ENCODE measurements at regions not wholly inside any gene's neighbourhood (a gene's known extent, or its start where the extent isn't known, plus 50 kb on each side); places are given as distances from the start of the nearest gene placed in this dataset.

DNA sequence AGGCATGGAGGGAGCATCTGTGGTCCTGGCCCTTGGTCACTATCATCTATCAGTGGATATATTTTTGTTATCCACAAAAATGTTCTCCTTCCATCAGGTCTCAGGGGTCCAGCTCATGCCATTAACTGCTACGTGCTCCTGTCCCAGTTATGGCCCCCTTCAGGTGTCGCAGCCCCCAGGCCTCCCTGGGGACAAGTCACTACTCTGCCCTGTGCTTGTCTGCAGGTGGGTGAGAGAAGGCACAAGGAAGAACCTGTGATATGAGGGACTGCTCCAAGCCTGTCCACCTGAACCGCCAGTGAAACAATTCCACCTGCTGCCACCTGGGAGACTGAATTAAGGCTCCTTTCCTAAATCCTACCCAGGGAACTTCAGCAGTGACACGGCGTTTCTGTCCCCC, 229.6 kb upstream of the ID2 start:
- TF ChIP-seq ZNF324 (CRISPR knock-in tag; IDR thresholded peaks at IDR 0.05) (no peak), SREBF1 (IDR thresholded peaks at IDR 0.05; ENCODE audit: borderline replicate concordance, low read depth, low read length) (no peak), POLR2A (conservative IDR thresholded peaks at IDR 0.05) (no peak), ZFX (CRISPR knock-in tag; IDR thresholded peaks at IDR 0.05) (no peak), HDAC8 (tag; IDR thresholded peaks at IDR 0.05) (no peak)
- TF ChIP-seq, protein P1, sequence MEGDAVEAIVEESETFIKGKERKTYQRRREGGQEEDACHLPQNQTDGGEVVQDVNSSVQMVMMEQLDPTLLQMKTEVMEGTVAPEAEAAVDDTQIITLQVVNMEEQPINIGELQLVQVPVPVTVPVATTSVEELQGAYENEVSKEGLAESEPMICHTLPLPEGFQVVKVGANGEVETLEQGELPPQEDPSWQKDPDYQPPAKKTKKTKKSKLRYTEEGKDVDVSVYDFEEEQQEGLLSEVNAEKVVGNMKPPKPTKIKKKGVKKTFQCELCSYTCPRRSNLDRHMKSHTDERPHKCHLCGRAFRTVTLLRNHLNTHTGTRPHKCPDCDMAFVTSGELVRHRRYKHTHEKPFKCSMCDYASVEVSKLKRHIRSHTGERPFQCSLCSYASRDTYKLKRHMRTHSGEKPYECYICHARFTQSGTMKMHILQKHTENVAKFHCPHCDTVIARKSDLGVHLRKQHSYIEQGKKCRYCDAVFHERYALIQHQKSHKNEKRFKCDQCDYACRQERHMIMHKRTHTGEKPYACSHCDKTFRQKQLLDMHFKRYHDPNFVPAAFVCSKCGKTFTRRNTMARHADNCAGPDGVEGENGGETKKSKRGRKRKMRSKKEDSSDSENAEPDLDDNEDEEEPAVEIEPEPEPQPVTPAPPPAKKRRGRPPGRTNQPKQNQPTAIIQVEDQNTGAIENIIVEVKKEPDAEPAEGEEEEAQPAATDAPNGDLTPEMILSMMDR (IDR thresholded peaks at IDR 0.05 in 2 of 3, conservative IDR thresholded peaks at IDR 0.05 in 1 of 3; ENCODE audit: insufficient read depth in 2 of 3, low read depth in 1 of 3, low read length in 3 of 3): no peak

Measured in K562 (cell line).